ENCODE measurements at regions not wholly inside any gene's neighbourhood (a gene's known extent, or its start where the extent isn't known, plus 50 kb on each side); places are given as distances from the start of the nearest gene placed in this dataset.

- H3K4me3 ChIP-seq = no peak overlapping the region
- peak in 2 of 3 donors; percentile 33 to 51 for DNase-seq
- H3K4me1 ChIP-seq = no peaks in the 10 kb centered on the region
- no peaks in the 10 kb centered on the region for H3K9me3 ChIP-seq
- no peaks in the 10 kb centered on the region for H3K36me3 ChIP-seq
- no peak for TF ChIP-seq POLR2A (IDR thresholded peaks at IDR 0.05)
- H3K27me3 ChIP-seq = no peaks in the 10 kb centered on the region
- no peak overlapping the region for H3K27ac ChIP-seq
Measured at GRCh38 chr3:18489939-18490338, 64.8 kb upstream of the SATB1 start.

- Histone ChIP-seq H3K27ac (no peak overlapping the region), H3K36me3 (no peaks in the 10 kb centered on the region), H3K4me3 (no peak overlapping the region), H3K4me1 (no peaks in the 10 kb centered on the region), H3K9me3 (no peaks in the 10 kb centered on the region), H3K27me3 (no peaks in the 10 kb centered on the region)
- DNase-seq = no peak
- TF ChIP-seq CTCF (IDR thresholded peaks at IDR 0.05) (no peak), POLR2A (IDR thresholded peaks at IDR 0.05) (no peak)
Measured at GRCh38 chr3:18483226-18483625, 58.1 kb upstream of the SATB1 start.

GRCh38 chr3:18481946-18482548, 56.9 kb upstream of the SATB1 start:
- no peak overlapping the region for H3K27ac ChIP-seq
- no peaks in the 10 kb centered on the region for H3K4me1 ChIP-seq
- H3K36me3 ChIP-seq = no peaks in the 10 kb centered on the region
- TF ChIP-seq CTCF (IDR thresholded peaks at IDR 0.05) = no peak
- TF ChIP-seq POLR2A (IDR thresholded peaks at IDR 0.05) = no peak
- no peaks in the 10 kb centered on the region for H3K9me3 ChIP-seq
- no peak overlapping the region for H3K4me3 ChIP-seq
- no peaks in the 10 kb centered on the region for H3K27me3 ChIP-seq
- DNase-seq = no peak

- no peak for DNase-seq
- no peak overlapping the region for H3K4me3 ChIP-seq
- H3K9me3 ChIP-seq = no peaks in the 10 kb centered on the region
- no peaks in the 10 kb centered on the region for H3K36me3 ChIP-seq
- no peaks in the 10 kb centered on the region for H3K27me3 ChIP-seq
- H3K27ac ChIP-seq = no peak overlapping the region
- TF ChIP-seq POLR2A (IDR thresholded peaks at IDR 0.05) (no peak), CTCF (IDR thresholded peaks at IDR 0.05) (no peak)
- no peaks in the 10 kb centered on the region for H3K4me1 ChIP-seq
Measured at GRCh38 chr3:18477620-18478019, 52.5 kb upstream of the SATB1 start.

Small RNAs in the stretch of these regions (small RNA-seq; reads per million reads assigned to genes)
- 0 reads per million in 2 donors for gene RNU6-138P

All from Peyer's patch (tissue), 4 donors.